K562 (cell line): ENCODE measurements at regions not wholly inside any gene's neighbourhood (a gene's known extent, or its start where the extent isn't known, plus 50 kb on each side); places are given as distances from the start of the nearest gene placed in this dataset.

Source experiments
- ATAC-seq: fragments of 200-7000 bp; cut with Tn5 transposase; 3 replicates; pipeline ENCODE4 v1.9.1; 2020; ENCODE audit warnings: moderate library complexity
- BruUV-seq: library from RNA; stranded (reverse); fragments of 400-500 nt; replicated peaks from 2 replicates; lab custom pipeline; 2021; lab: Mats Ljungman, UMichigan
- CTCF ChIA-PET: fragments of 300-600 bp; formaldehyde crosslinking; extraction: SDS; loops from one replicate; lab custom pipeline; 2021; ENCODE audit warnings: low intra/inter-chr PET ratio; lab: Yijun Ruan, JAX
- POLR2A ChIA-PET: fragments of 300-600, 350-650 bp; sonication (Branson Sonifier 250); formaldehyde crosslinking; extraction: SDS; loops from one replicate; lab custom pipeline; 2021; ENCODE audit warnings: antibody characterized with exemption, inconsistent platforms; lab: Yijun Ruan, JAX
- DNase-seq, 4 experiments: peaks; one replicate each; pipeline versions ENCODE4 v3.0.0 to v3.0.0-alpha.2; 2011 to 2018; ENCODE audit warnings: low spot score in 3 of 4, mixed read lengths in 3 of 4; ENCODE audit errors: extremely low read depth in 1 of 4
- FAIRE-seq: peaks from 2 replicates; lab custom pipeline; 2011; peaks lifted over from hg19 to GRCh38; lab: Jason Lieb, UNC
- H2AFZ ChIP-seq: 2 replicates; pipeline ENCODE4 v1.6.0; 2011; ENCODE audit warnings: low read depth, low read length, control low read depth, inconsistent platforms
- H3K27ac ChIP-seq: fragments of 200-600 bp; 3 replicates; pipeline ENCODE4 v1.8.0; 2011; ENCODE audit warnings: low read depth, mild to moderate bottlenecking, control low read depth, inconsistent platforms, low read length, moderate library complexity, mixed read lengths; ENCODE audit errors: extremely low read depth
- H3K27me3 ChIP-seq, 2 experiments: fragments of 300-600 bp in 1 of 2; 2 replicates in 1 of 2; 3 replicates in 1 of 2; pipeline versions ENCODE4 v1.6.0 to v1.8.0; 2011; ENCODE audit warnings: inconsistent platforms in 2 of 2, low read length in 2 of 2, mild to moderate bottlenecking in 1 of 2, mixed read lengths in 1 of 2, moderate library complexity in 1 of 2; ENCODE audit not compliant: control insufficient read depth in 2 of 2, insufficient read depth in 2 of 2
- H3K36me3 ChIP-seq: fragments of 300-600 bp; 3 replicates; pipeline ENCODE4 v1.8.0; 2011; ENCODE audit warnings: mild to moderate bottlenecking, low read length, inconsistent platforms; ENCODE audit not compliant: control insufficient read depth, insufficient read depth
- H3K4me1 ChIP-seq, 2 experiments: fragments of 200-600 bp in 1 of 2; replicated peaks in 1 of 2; 2 replicates in 1 of 2; 3 replicates in 1 of 2; pipeline versions ENCODE4 v1.5.1 to v1.8.0; 2011; ENCODE audit warnings: inconsistent platforms in 2 of 2, low read length in 2 of 2, mild to moderate bottlenecking in 1 of 2, mixed read lengths in 1 of 2, moderate library complexity in 1 of 2; ENCODE audit not compliant: control insufficient read depth in 2 of 2, insufficient read depth in 2 of 2
- H3K4me2 ChIP-seq: 2 replicates; pipeline ENCODE4 v1.6.1; 2011; ENCODE audit warnings: low read length, control low read depth, inconsistent platforms, mixed read lengths; ENCODE audit not compliant: insufficient read depth
- H3K4me3 ChIP-seq: fragments of 200-600 bp; sonication (generic), shearing (Covaris generic); 2 replicates; pipeline ENCODE4 v1.5.1; 2016; ENCODE audit warnings: control low read depth, inconsistent platforms
- H3K79me2 ChIP-seq: fragments of 200-600 bp; 3 replicates; pipeline ENCODE4 v1.8.0; 2011; ENCODE audit warnings: low read length, inconsistent platforms; ENCODE audit not compliant: control insufficient read depth, insufficient read depth
- H3K9ac ChIP-seq, 2 experiments: 2 replicates each; pipeline versions ENCODE4 v1.6.0 to v1.6.1; 2011; ENCODE audit warnings: low read depth in 2 of 2, low read length in 2 of 2, control low read depth in 1 of 2, inconsistent platforms in 1 of 2, mild to moderate bottlenecking in 1 of 2, mixed read lengths in 1 of 2; ENCODE audit not compliant: insufficient read depth in 1 of 2
- H3K9me1 ChIP-seq: one replicate; pipeline ENCODE4 v1.6.0; 2011; ENCODE audit warnings: inconsistent platforms, mild to moderate bottlenecking, low read length, moderate library complexity; ENCODE audit not compliant: control insufficient read depth, insufficient read depth
- H3K9me3 ChIP-seq: replicated peaks from 2 replicates; pipeline ENCODE4 v1.5.1; 2011; ENCODE audit warnings: low read depth, low read length, inconsistent platforms; ENCODE audit not compliant: control insufficient read depth, insufficient read depth
- H4K20me1 ChIP-seq: replicated peaks from 2 replicates; pipeline ENCODE4 v1.6.1; 2011; ENCODE audit warnings: low read length, inconsistent platforms, mixed read lengths; ENCODE audit not compliant: control insufficient read depth, insufficient read depth
- ADNP ChIP-seq: fragments of 200-800 bp; sonication (Bioruptor generic); IDR thresholded peaks from 2 replicates; pipeline ENCODE4 v1.6.1; 2016; ENCODE audit warnings: missing genetic modification characterization, missing compliant biosample characterization
- ETV6 ChIP-seq, 3 experiments: fragments of 150-350 bp in 1 of 3; sonication (generic) in 1 of 3; formaldehyde crosslinking in 1 of 3; IDR thresholded peaks; 2 replicates each; pipeline versions ENCODE4 v1.6.1 to v1.8.0; 2014 to 2022; ENCODE audit warnings: borderline replicate concordance in 2 of 3, low read depth in 2 of 3, antibody characterized with exemption in 1 of 3, low read length in 1 of 3, mild to moderate bottlenecking in 1 of 3, missing genetic modification reagents in 1 of 3
- GABPB2 ChIP-seq: fragments of 250-450 bp; sonication (Bioruptor Pico); conservative IDR thresholded peaks from 2 replicates; pipeline ENCODE4 v1.5.1; 2021; ENCODE audit warnings: mild to moderate bottlenecking
- IRF2 ChIP-seq: sonication (generic); formaldehyde crosslinking; IDR thresholded peaks from 2 replicates; pipeline ENCODE4 v1.8.1; 2022; ENCODE audit warnings: mild to moderate bottlenecking, missing genetic modification reagents
- JUNB ChIP-seq: fragments of 450-650 bp; formaldehyde crosslinking; conservative IDR thresholded peaks from 2 replicates; pipeline ENCODE4 v1.4.0; 2020; ENCODE audit warnings: mild to moderate bottlenecking
- MNT ChIP-seq, 2 experiments: fragments of 450-650 bp; conservative IDR thresholded peaks; 2 replicates each; pipeline ENCODE4 v1.6.1; 2017; ENCODE audit warnings: mild to moderate bottlenecking in 2 of 2, moderate library complexity in 2 of 2
- NCOA2 ChIP-seq, 2 experiments: fragments of 450-650 bp; IDR thresholded peaks; 2 replicates each; pipeline ENCODE4 v1.6.1; 2018; ENCODE audit warnings: mild to moderate bottlenecking in 2 of 2, moderate library complexity in 1 of 2; ENCODE audit not compliant: partially characterized antibody in 2 of 2
- POLR2AphosphoS2 ChIP-seq: IDR thresholded peaks from 2 replicates; pipeline ENCODE4 v1.6.1; 2012; ENCODE audit warnings: low read length, improper control_type of control experiment
- RBM22 ChIP-seq: fragments of 200-400 bp; formaldehyde crosslinking; IDR thresholded peaks from 2 replicates; pipeline ENCODE4 v1.6.1; 2018; ENCODE audit warnings: low read length, low read depth; ENCODE audit not compliant: poor library complexity, severe bottlenecking
- SAFB2 ChIP-seq: fragments of 200-400 bp; formaldehyde crosslinking; IDR thresholded peaks from 2 replicates; pipeline ENCODE4 v1.6.1; 2018; ENCODE audit warnings: borderline replicate concordance, low read length, low read depth, moderate library complexity; ENCODE audit not compliant: severe bottlenecking
- SRSF1 ChIP-seq: fragments of 200-400 bp; formaldehyde crosslinking; IDR thresholded peaks from 2 replicates; pipeline ENCODE4 v1.6.1; 2017; ENCODE audit warnings: mild to moderate bottlenecking, low read depth, low read length, moderate library complexity
- ZNF12 ChIP-seq: sonication (generic); formaldehyde crosslinking; IDR thresholded peaks from 2 replicates; pipeline ENCODE4 v1.4.0; 2020; ENCODE audit warnings: mild to moderate bottlenecking, missing genetic modification reagents
- ZNF79 ChIP-seq: fragments of 250-450 bp; sonication (Bioruptor Pico); IDR thresholded peaks from 2 replicates; pipeline ENCODE4 v1.4.0; 2020; ENCODE audit warnings: low read depth, mild to moderate bottlenecking, moderate library complexity
- WGBS: fragments of 100-300 bp; shearing (Covaris generic); methylation state at CpG from one replicate; pipeline ENCODE4 v1.1.6; 2016; ENCODE audit warnings: low coverage, mixed read lengths; ENCODE audit not compliant: insufficient coverage; ENCODE audit errors: missing lambda C conversion rate; 5-methylcytosine and 5-hydroxymethylcytosine counted together
- in situ Hi-C: fragments of 300-500 bp; cut with MboI; formaldehyde crosslinking; loops from 4 replicates; pipeline ENCODE4 v1.15.0; 2018; ENCODE audit warnings: inconsistent platforms, mixed read lengths
- intact Hi-C: fragments of 100-400 bp; cut with micrococcal nuclease; formaldehyde crosslinking; loops from 2 replicates; pipeline ENCODE4 v1.14.2; 2022
- TF ChIP-seq, protein P1 (sequence below): fragments of 450-650 bp; formaldehyde crosslinking; IDR thresholded peaks from 2 replicates; pipeline ENCODE4 v1.4.0; 2022; ENCODE audit warnings: missing genetic modification characterization
- TF ChIP-seq, protein P2 (sequence below): fragments of 250-450 bp; sonication (Bioruptor Pico); IDR thresholded peaks from 2 replicates; pipeline ENCODE4 v1.4.0; 2020

DNA sequence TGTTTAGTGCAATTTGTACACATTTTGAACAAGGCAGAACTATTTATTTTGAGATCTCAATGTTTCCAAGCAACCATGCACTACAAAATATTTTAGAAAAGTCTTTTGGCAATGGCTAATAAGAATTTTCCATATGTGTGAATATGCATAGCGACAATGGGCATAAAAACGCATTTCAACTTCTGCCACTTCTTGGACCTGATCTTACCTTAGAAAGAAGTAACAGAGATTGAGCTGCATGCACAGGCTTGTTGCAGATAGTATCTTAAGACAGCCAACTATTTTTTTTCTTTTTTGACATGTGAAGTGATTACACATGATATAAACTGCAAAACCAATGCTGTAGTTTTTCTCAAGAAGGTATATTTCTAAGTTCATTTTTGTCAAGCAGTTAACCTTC lies 210.4 kb upstream of the PHACTR1 start:
- Histone ChIP-seq H3K4me2 (no peak overlapping the region), H3K4me3 (no peak overlapping the region), H3K79me2 (no peaks in the 10 kb centered on the region), H4K20me1 (no peaks in the 10 kb centered on the region), H3K27me3 (no peaks in the 10 kb centered on the region), H3K36me3 (no peaks in the 10 kb centered on the region), H3K9ac (no peak overlapping the region), H2AFZ (no peak overlapping the region), H3K9me1 (no peaks in the 10 kb centered on the region), H3K9me3 (no peaks in the 10 kb centered on the region), H3K27ac (no peak overlapping the region), H3K4me1 (no peaks in the 10 kb centered on the region)
- ChIA-PET CTCF (no interaction called here), POLR2A (no interaction called here)
- ATAC-seq (no peak), FAIRE-seq (no peak), DNase-seq (no peak)
- 0% methylated on average over 2 of the region's 2 CpGs for WGBS
- in situ Hi-C loops, result no loop called here
- intact Hi-C loops, result loop anchor here (10.0 kb wide), 1 partner anchor 921 kb away; no protein-coding TSS in a partner anchor
- BruUV-seq, result no TSS peak
- no peak for TF ChIP-seq ZNF79
- TF ChIP-seq SRSF1, result no peak
- TF ChIP-seq, protein P1, sequence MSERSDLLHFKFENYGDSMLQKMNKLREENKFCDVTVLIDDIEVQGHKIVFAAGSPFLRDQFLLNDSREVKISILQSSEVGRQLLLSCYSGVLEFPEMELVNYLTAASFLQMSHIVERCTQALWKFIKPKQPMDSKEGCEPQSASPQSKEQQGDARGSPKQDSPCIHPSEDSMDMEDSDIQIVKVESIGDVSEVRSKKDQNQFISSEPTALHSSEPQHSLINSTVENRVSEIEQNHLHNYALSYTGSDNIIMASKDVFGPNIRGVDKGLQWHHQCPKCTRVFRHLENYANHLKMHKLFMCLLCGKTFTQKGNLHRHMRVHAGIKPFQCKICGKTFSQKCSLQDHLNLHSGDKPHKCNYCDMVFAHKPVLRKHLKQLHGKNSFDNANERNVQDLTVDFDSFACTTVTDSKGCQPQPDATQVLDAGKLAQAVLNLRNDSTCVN (CRISPR knock-in tag), result no peak
- TF ChIP-seq JUNB (CRISPR knock-in tag), result no peak
- TF ChIP-seq IRF2, result no peak
- no peak for TF ChIP-seq ZNF12
- TF ChIP-seq NCOA2 (IDR thresholded peaks at IDR 0.05; ENCODE audit: partially characterized antibody in 2 of 2), result no peak
- TF ChIP-seq POLR2AphosphoS2, result no peak
- no peak for TF ChIP-seq RBM22
- TF ChIP-seq, protein P2, sequence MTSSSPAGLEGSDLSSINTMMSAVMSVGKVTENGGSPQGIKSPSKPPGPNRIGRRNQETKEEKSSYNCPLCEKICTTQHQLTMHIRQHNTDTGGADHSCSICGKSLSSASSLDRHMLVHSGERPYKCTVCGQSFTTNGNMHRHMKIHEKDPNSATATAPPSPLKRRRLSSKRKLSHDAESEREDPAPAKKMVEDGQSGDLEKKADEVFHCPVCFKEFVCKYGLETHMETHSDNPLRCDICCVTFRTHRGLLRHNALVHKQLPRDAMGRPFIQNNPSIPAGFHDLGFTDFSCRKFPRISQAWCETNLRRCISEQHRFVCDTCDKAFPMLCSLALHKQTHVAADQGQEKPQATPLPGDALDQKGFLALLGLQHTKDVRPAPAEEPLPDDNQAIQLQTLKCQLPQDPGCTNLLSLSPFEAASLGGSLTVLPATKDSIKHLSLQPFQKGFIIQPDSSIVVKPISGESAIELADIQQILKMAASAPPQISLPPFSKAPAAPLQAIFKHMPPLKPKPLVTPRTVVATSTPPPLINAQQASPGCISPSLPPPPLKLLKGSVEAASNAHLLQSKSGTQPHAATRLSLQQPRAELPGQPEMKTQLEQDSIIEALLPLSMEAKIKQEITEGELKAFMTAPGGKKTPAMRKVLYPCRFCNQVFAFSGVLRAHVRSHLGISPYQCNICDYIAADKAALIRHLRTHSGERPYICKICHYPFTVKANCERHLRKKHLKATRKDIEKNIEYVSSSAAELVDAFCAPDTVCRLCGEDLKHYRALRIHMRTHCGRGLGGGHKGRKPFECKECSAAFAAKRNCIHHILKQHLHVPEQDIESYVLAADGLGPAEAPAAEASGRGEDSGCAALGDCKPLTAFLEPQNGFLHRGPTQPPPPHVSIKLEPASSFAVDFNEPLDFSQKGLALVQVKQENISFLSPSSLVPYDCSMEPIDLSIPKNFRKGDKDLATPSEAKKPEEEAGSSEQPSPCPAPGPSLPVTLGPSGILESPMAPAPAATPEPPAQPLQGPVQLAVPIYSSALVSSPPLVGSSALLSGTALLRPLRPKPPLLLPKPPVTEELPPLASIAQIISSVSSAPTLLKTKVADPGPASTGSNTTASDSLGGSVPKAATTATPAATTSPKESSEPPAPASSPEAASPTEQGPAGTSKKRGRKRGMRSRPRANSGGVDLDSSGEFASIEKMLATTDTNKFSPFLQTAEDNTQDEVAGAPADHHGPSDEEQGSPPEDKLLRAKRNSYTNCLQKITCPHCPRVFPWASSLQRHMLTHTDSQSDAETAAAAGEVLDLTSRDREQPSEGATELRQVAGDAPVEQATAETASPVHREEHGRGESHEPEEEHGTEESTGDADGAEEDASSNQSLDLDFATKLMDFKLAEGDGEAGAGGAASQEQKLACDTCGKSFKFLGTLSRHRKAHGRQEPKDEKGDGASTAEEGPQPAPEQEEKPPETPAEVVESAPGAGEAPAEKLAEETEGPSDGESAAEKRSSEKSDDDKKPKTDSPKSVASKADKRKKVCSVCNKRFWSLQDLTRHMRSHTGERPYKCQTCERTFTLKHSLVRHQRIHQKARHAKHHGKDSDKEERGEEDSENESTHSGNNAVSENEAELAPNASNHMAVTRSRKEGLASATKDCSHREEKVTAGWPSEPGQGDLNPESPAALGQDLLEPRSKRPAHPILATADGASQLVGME (CRISPR knock-in tag), result no peak
- no peak for TF ChIP-seq ADNP (tag)
- TF ChIP-seq MNT (conservative IDR thresholded peaks at IDR 0.05), result no peak
- TF ChIP-seq SAFB2, result no peak
- TF ChIP-seq ETV6 (IDR thresholded peaks at IDR 0.05; ENCODE audit: borderline replicate concordance in 1 of 2, low read depth in 2 of 2, low read length in 1 of 2), result no peak
- TF ChIP-seq ETV6 (CRISPR knock-in tag; IDR thresholded peaks at IDR 0.05; ENCODE audit: borderline replicate concordance), result no peak
- no peak for TF ChIP-seq GABPB2 (CRISPR knock-in tag)
